ENCODE measurements at regions not wholly inside any gene's neighbourhood (a gene's known extent, or its start where the extent isn't known, plus 50 kb on each side); places are given as distances from the start of the nearest gene placed in this dataset.

GRCh38 chr16:14018851-14019250, 52.3 kb upstream of the MRTFB start:
- Histone ChIP-seq H3K79me2 (ENCODE audit: control insufficient read depth, insufficient read depth, low read length) (no peaks in the 10 kb centered on the region), H2AFZ (ENCODE audit: low read depth, low read length) (no peak overlapping the region), H3K27me3 (ENCODE audit: control insufficient read depth in 2 of 2, insufficient read depth in 2 of 2, low read length in 2 of 2) (peaks cover 14 to 16% of the 10 kb centered on the region in 2 experiments; a peak in 3 of 5 replicates), H3K9me1 (ENCODE audit: control insufficient read depth, insufficient read depth, low read length) (no peaks in the 10 kb centered on the region), H3K4me3 (no peak overlapping the region), H3K9me3 (replicated peaks; ENCODE audit: control insufficient read depth, insufficient read depth, low read depth, low read length) (no peaks in the 10 kb centered on the region), H3K4me1 (replicated peaks in 1 of 2; ENCODE audit: control insufficient read depth in 2 of 2, insufficient read depth in 2 of 2, low read length in 2 of 2) (no peaks in the 10 kb centered on the region), H4K20me1 (replicated peaks; ENCODE audit: control insufficient read depth, insufficient read depth, low read length) (no peaks in the 10 kb centered on the region), H3K4me2 (ENCODE audit: insufficient read depth, low read length) (no peak overlapping the region), H3K9ac (ENCODE audit: insufficient read depth in 1 of 2, low read depth in 2 of 2, low read length in 2 of 2) (no peak overlapping the region), H3K36me3 (ENCODE audit: control insufficient read depth, insufficient read depth, low read length) (no peaks in the 10 kb centered on the region), H3K27ac (ENCODE audit: extremely low read depth, low read depth, low read length) (no peak overlapping the region)
- FAIRE-seq (no peak), DNase-seq (ENCODE audit: extremely low read depth in 1 of 4, low spot score in 3 of 4) (no peak), ATAC-seq (no peak)
- intact Hi-C loops (cut with micrococcal nuclease) (no loop called here), in situ Hi-C loops (cut with MboI) (loop anchor here (5.0 kb wide), 1 partner anchor 77 kb away; no protein-coding TSS in a partner anchor)
- WGBS (ENCODE audit: insufficient coverage, low coverage, missing lambda C conversion rate) = 7% methylated on average over 4 of the region's 4 CpGs
- CTCF ChIA-PET (ENCODE audit: low intra/inter-chr PET ratio) = no interaction called here
- POLR2A ChIA-PET = no interaction called here
- TF ChIP-seq, protein P1, sequence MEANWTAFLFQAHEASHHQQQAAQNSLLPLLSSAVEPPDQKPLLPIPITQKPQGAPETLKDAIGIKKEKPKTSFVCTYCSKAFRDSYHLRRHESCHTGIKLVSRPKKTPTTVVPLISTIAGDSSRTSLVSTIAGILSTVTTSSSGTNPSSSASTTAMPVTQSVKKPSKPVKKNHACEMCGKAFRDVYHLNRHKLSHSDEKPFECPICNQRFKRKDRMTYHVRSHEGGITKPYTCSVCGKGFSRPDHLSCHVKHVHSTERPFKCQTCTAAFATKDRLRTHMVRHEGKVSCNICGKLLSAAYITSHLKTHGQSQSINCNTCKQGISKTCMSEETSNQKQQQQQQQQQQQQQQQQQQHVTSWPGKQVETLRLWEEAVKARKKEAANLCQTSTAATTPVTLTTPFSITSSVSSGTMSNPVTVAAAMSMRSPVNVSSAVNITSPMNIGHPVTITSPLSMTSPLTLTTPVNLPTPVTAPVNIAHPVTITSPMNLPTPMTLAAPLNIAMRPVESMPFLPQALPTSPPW (CRISPR knock-in tag; IDR thresholded peaks at IDR 0.05) = no peak
- no TSS peak for BruUV-seq (replicated peaks)

DNA sequence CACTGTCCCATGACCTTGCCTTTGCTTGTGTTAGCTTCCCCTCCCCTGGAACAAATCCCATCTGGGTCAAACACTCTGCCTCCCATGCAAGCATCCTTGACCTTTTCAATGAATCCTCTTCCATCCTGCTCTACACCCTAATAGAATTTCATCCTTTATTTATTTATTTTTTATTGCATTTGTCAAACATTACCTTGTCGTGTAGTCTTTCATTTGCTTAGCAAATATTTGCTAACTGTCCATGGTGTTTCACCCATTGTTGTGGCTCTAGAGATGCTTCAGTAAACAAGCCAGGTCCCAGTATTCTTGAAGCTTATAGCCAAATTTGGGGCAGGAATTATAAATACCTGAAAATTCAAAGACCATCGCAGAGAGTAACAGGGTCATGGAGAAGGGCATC, 51.0 kb upstream of the MRTFB start:
- Histone ChIP-seq H3K4me2 (ENCODE audit: insufficient read depth, low read length) (no peak overlapping the region), H3K27ac (ENCODE audit: extremely low read depth, low read depth, low read length) (no peak overlapping the region), H3K9me1 (ENCODE audit: control insufficient read depth, insufficient read depth, low read length) (no peaks in the 10 kb centered on the region), H3K4me3 (no peak overlapping the region), H2AFZ (ENCODE audit: low read depth, low read length) (no peak overlapping the region), H3K9me3 (replicated peaks; ENCODE audit: control insufficient read depth, insufficient read depth, low read depth, low read length) (no peaks in the 10 kb centered on the region), H3K79me2 (ENCODE audit: control insufficient read depth, insufficient read depth, low read length) (no peaks in the 10 kb centered on the region), H3K9ac (ENCODE audit: insufficient read depth in 1 of 2, low read depth in 2 of 2, low read length in 2 of 2) (no peak overlapping the region), H3K27me3 (ENCODE audit: control insufficient read depth in 2 of 2, insufficient read depth in 2 of 2, low read length in 2 of 2) (peaks cover 8 to 11% of the 10 kb centered on the region in 2 experiments; a peak in 3 of 5 replicates), H4K20me1 (replicated peaks; ENCODE audit: control insufficient read depth, insufficient read depth, low read length) (no peaks in the 10 kb centered on the region), H3K4me1 (replicated peaks in 1 of 2; ENCODE audit: control insufficient read depth in 2 of 2, insufficient read depth in 2 of 2, low read length in 2 of 2) (no peaks in the 10 kb centered on the region), H3K36me3 (ENCODE audit: control insufficient read depth, insufficient read depth, low read length) (no peaks in the 10 kb centered on the region)
- ChIA-PET CTCF (ENCODE audit: low intra/inter-chr PET ratio) (no interaction called here), POLR2A (interaction anchor here (0.6 to 1.1 kb wide), 2 partner anchors 11 to 34 kb away, joined by 3 read pairs; no protein-coding TSS in a partner anchor)
- intact Hi-C loops (cut with micrococcal nuclease) = no loop called here
- FAIRE-seq = no peak
- 5% methylated on average over 2 of the region's 2 CpGs for WGBS (ENCODE audit: insufficient coverage, low coverage, missing lambda C conversion rate)
- ATAC-seq = no peak
- DNase-seq (ENCODE audit: extremely low read depth in 1 of 4, low spot score in 3 of 4) = no peak
- TF ChIP-seq, protein P2, sequence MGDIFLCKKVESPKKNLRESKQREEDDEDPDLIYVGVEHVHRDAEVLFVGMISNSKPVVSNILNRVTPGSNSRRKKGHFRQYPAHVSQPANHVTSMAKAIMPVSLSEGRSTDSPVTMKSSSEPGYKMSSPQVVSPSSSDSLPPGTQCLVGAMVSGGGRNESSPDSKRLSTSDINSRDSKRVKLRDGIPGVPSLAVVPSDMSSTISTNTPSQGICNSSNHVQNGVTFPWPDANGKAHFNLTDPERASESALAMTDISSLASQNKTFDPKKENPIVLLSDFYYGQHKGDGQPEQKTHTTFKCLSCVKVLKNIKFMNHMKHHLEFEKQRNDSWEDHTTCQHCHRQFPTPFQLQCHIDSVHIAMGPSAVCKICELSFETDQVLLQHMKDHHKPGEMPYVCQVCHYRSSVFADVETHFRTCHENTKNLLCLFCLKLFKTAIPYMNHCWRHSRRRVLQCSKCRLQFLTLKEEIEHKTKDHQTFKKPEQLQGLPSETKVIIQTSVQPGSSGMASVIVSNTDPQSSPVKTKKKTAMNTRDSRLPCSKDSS (IDR thresholded peaks at IDR 0.05; ENCODE audit: low read depth, partially characterized antibody) = no peak
- no peak for TF ChIP-seq ZNF707 (CRISPR knock-in tag; conservative IDR thresholded peaks at IDR 0.05)
- no peak for TF ChIP-seq NR1H2 (CRISPR knock-in tag; IDR thresholded peaks at IDR 0.05)
- TF ChIP-seq CGGBP1 (CRISPR knock-in tag; IDR thresholded peaks at IDR 0.05) = no peak
- no peak for TF ChIP-seq GATAD2A (IDR thresholded peaks at IDR 0.05)
- in situ Hi-C loops (cut with MboI) = no loop called here
- no TSS peak for BruUV-seq (replicated peaks)

Measured in K562 (cell line).